ENCODE measurements at regions not wholly inside any gene's neighbourhood (a gene's known extent, or its start where the extent isn't known, plus 50 kb on each side); places are given as distances from the start of the nearest gene placed in this dataset.

GRCh38 chr4:35300996-35301774 is 943.1 kb downstream of the ARAP2 start:
- DNase-seq (ENCODE audit: low read depth, low spot score): peak; percentile 61

- no peak for DNase-seq (ENCODE audit: low read depth, low spot score)
Observed at GRCh38 chr4:35315419-35315818, 928.9 kb downstream of the ARAP2 start.

DNA sequence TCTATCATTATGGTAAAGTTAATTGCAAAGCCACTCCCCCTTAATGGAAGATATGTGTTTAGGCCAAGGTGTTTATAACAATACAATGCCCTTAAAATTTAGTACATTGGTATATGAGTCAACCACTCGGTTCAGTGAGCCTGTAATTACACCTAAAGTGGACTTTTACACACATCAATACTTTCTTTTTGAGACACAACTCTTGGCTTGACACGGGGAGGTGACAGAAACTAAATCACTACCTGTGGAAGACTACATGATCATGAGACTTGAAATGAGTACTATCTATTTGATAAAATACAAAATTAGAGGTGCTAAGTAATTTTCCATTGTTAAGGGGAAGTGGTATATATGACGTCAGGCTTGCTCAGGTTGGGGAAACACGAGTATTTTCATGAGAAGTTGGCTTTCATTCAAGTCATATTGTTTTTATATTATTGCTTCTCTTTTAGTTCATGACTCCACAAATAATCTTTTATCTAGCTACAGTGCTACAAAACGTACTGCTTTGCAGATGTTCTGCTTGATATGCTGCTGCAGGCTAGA is 918.3 kb downstream of the ARAP2 start:
- no peak for DNase-seq (ENCODE audit: low read depth, low spot score)

DNA sequence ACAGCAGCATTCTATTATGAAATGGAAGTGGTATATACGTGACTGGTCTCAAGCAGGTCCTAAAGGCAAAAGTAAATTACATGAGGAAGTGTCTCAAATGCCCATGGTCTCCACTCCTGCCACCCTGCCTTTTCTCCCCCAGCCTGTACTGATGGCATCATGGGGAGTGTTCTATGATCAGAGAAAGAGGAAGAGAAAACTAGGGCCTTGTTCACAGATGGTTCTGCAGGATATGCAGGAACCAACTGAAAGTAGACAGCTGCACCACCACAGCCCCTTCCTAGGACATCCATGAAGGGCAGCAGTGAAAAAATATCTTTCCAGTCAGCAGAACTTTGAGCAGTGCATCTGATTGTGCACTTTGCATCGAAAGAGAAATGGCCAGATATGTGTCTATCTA is 901.5 kb downstream of the ARAP2 start:
- no peak for DNase-seq (ENCODE audit: low read depth, low spot score)

DNA sequence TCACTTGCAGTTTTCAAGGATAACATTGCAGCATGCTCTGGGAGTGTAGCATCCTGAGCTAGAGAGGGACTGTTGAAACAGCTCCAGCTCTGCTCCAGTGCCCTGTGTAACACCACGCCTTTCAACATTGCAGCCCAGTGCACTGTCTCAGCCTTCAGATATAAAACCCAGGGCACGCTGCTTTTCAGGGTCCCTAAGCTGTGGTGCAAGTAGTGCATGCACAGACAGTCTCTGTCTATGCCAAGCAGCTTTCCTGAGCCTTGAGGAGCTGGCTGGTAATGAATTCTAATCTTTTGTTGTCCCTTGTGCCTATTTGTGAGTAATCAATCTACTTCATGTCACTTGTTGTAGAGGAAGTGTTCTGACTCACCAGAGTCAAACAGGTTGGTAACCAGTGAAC is 897.0 kb downstream of the ARAP2 start:
- DNase-seq (ENCODE audit: low read depth, low spot score): no peak

- no peak for DNase-seq (ENCODE audit: low read depth, low spot score)
Observed at GRCh38 chr4:35358001-35358584, 886.2 kb downstream of the ARAP2 start.

DNA sequence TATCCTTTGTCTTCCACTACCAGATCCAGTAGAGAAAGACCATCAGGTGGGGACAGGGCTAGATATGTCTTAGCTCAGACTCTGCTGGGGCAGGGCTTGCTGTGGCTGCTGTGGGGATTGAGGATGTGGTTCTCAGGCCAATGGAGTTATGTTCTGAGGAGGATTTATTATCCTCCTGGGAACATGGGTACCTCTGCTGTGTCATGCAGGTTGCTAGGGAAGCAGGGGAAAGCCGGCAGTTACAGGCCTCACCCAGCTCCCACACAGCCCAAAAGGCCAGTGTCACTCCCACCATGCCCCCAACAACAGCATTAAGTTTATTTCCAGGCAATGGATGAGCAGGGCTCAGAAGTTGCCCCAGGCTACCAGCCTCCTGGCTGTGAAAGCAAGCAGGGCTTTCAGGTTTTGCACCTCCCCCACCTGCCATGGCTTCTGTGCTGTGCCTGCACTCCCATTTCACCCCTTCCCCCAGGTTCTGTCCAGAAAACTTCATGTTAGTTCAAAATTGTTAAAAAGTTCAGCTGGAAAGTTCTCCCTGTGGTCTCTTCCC is 879.9 kb downstream of the ARAP2 start:
- DNase-seq (ENCODE audit: low read depth, low spot score): no peak

DNA sequence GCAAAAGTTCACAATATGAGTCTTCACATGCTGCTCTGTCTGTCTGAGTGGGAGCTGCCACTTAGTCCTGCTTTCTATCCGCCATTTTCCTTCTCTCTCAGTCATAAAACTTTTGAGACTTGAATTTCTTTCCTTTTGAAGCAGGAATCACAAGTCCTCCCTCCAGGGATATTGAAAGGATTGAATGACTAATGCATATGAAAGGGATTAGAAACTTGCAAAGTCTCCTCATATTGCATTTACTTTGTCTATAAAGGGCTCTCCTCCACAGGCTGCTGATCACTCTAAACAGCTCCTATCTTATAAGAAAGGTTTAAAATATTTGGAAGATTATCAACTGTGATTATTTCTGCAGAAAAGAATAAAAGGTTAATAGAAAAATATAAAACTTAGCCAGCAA is 879.1 kb downstream of the ARAP2 start:
- DNase-seq (ENCODE audit: low read depth, low spot score): no peak

GRCh38 chr4:35399912-35400311 is 844.4 kb downstream of the ARAP2 start:
- no peak for DNase-seq (ENCODE audit: low read depth, low spot score)

DNA sequence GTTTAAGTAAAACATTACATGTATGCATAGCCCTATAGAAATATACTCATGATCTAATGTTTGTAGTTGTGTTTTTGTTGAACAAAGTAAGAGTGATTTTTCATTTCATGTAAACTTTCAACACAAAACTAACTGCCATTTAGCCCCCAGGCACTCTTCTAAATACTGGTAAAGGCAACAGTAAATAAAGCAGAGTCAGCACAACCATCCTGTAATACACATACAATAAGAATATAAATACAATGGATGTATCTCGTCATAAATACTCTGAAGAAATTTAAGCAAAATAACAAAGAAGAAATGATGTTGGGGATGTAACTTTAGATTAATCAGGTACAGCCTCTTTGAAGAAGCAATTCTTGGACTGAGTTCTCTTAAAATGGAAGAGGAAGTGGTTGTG is 821.2 kb downstream of the ARAP2 start:
- DNase-seq (ENCODE audit: low read depth, low spot score): no peak

GRCh38 chr4:35447474-35447873 is 796.8 kb downstream of the ARAP2 start:
- no peak for DNase-seq (ENCODE audit: low read depth, low spot score)

- DNase-seq (ENCODE audit: low read depth, low spot score): no peak
Observed at GRCh38 chr4:35459045-35459444, 785.3 kb downstream of the ARAP2 start.

DNA sequence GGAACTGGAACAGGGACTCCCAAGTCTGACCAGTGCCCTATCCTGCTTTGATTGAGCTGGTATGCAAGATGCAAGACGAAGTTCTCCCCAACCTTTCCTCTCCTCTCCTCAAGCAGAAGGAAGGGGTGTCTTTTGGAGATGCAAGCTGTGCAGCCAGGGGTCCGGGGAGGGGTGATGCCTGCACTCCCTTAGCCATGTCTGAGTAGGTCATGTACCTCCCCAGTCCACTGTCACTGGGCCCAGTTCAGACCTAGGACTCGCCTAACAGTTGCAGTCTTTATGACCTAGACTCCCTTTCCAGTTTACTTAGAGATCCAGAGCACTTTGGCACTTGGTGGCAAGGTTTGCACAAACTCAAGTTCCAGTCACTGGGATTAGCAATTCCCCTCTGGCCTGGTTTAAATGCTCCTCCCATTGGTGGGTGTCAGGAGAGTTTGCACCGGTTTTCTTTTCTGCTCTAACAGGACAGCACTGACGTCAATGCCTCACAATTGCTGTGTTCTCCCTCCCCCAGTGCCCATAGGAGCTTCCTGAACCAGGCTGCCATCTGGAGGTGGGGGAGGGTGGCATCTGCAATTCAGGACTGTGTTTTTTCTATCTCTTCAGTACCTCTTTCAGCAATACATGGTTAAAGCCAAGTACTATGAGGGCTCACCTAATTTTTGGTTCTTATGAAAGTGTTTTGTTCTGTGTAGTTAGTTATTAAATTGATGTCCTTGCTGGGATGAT is 782.2 kb downstream of the ARAP2 start:
- DNase-seq (ENCODE audit: low read depth, low spot score): no peak

- no peak for DNase-seq (ENCODE audit: low read depth, low spot score)
Observed at GRCh38 chr4:35463251-35463952, 780.9 kb downstream of the ARAP2 start.

- no peak for DNase-seq (ENCODE audit: low read depth, low spot score)
Observed at GRCh38 chr4:35464964-35465528, 779.3 kb downstream of the ARAP2 start.

- no peak for DNase-seq (ENCODE audit: low read depth, low spot score)
Observed at GRCh38 chr4:35491093-35491492, 753.2 kb downstream of the ARAP2 start.

GRCh38 chr4:35493977-35494376 is 750.3 kb downstream of the ARAP2 start:
- DNase-seq (ENCODE audit: low read depth, low spot score): no peak

- DNase-seq (ENCODE audit: low read depth, low spot score): no peak
Observed at GRCh38 chr4:35494955-35495354, 749.4 kb downstream of the ARAP2 start.

DNA sequence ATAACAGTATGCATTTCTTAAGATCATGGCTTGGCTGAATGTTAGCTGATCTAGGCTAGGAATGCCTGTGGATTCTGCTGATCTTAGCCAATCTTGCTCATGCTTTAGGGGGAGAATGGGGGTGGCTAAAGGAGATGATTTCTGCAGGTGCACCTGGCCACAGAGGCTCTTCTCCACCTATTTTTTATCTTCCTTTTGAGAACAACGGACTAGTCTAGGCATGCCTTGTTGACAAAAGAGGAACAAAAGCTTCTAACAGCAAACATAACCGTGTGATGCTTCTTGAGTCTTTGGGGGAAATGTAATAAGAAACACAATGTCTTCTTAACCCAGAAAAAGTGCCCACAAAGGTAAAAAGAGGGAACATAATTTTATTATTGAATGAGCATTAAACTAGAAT is 743.5 kb downstream of the ARAP2 start:
- no peak for DNase-seq (ENCODE audit: low read depth, low spot score)

GRCh38 chr4:35503435-35503834 is 740.9 kb downstream of the ARAP2 start:
- DNase-seq (ENCODE audit: low read depth, low spot score): no peak

- no peak for DNase-seq (ENCODE audit: low read depth, low spot score)
Observed at GRCh38 chr4:35506161-35506560, 738.2 kb downstream of the ARAP2 start.
